A549 (cell line): ENCODE measurements at regions not wholly inside any gene's neighbourhood (a gene's known extent, or its start where the extent isn't known, plus 50 kb on each side); places are given as distances from the start of the nearest gene placed in this dataset.

Experiments
- ATAC-seq, 2 experiments: fragments of 200-7000 bp in 1 of 2; fragments of >200 bp in 1 of 2; cut with Nextera tagmentation in 1 of 2; cut with Tn5 transposase in 1 of 2; 3 replicates each; pipeline versions ENCODE4 v1.8.0 to v1.9.1; 2018 to 2020; ENCODE audit warnings: mild to moderate bottlenecking in 1 of 2, moderate library complexity in 1 of 2
- CTCF ChIA-PET: fragments of 300-600 bp; sonication (Branson Sonifier 250); formaldehyde crosslinking; extraction: SDS; loops from one replicate; lab custom pipeline; 2021; ENCODE audit warnings: antibody characterized with exemption, inconsistent platforms; lab: Yijun Ruan, JAX
- POLR2A ChIA-PET: fragments of 350-600 bp; formaldehyde crosslinking; extraction: SDS; loops from one replicate; lab custom pipeline; 2021; ENCODE audit warnings: antibody characterized with exemption, inconsistent platforms; lab: Yijun Ruan, JAX
- DNase-seq, 2 experiments: peaks; one replicate each; pipeline versions ENCODE4 v3.0.0 to v3.0.0-alpha.2; 2011 to 2016; ENCODE audit warnings: low read depth in 1 of 2, low spot score in 1 of 2
- FAIRE-seq: peaks from 2 replicates; lab custom pipeline; 2011; peaks lifted over from hg19 to GRCh38; lab: Jason Lieb, UNC
- H3K27ac ChIP-seq, 2 experiments: fragments of >200 bp; sonication (Bioruptor Twin); formaldehyde crosslinking; 3 replicates each; pipeline ENCODE4 v1.5.1; 2016 to 2017
- H3K4me1 ChIP-seq: fragments of >200 bp; sonication (Bioruptor Twin); formaldehyde crosslinking; 3 replicates; pipeline ENCODE4 v1.6.1; 2016
- H3K4me2 ChIP-seq: fragments of >200 bp; sonication (Bioruptor Twin); formaldehyde crosslinking; 3 replicates; pipeline ENCODE4 v1.6.1; 2016
- H3K4me3 ChIP-seq: fragments of >200 bp; sonication (Bioruptor Twin); formaldehyde crosslinking; 3 replicates; pipeline ENCODE4 v1.5.1; 2016
- H3K9me3 ChIP-seq: fragments of >200 bp; sonication (Bioruptor Twin); formaldehyde crosslinking; 3 replicates; pipeline ENCODE4 v1.6.1; 2016
- EHF ChIP-seq: fragments of 250-450 bp; sonication (Bioruptor Pico); IDR thresholded peaks from 2 replicates; pipeline ENCODE4 v1.5.0; 2020; ENCODE audit warnings: mild to moderate bottlenecking
- ELK1 ChIP-seq: fragments of 150-350 bp; IDR thresholded peaks from 2 replicates; pipeline ENCODE4 v1.6.1; 2014; ENCODE audit warnings: low read depth, mild to moderate bottlenecking, low read length
- EP300 ChIP-seq, 2 experiments: fragments of >200 bp; sonication (Bioruptor Twin); formaldehyde crosslinking; IDR thresholded peaks; 2 replicates in 1 of 2; 3 replicates in 1 of 2; pipeline ENCODE4 v1.6.1; 2016 to 2017
- ESRRA ChIP-seq: fragments of 150-350 bp; IDR thresholded peaks from 2 replicates; pipeline ENCODE4 v1.6.1; 2014; ENCODE audit warnings: mild to moderate bottlenecking, low read length, borderline replicate concordance
- FOSB ChIP-seq: fragments of 250-450 bp; sonication (Bioruptor Pico); IDR thresholded peaks from 2 replicates; pipeline ENCODE4 v1.5.0; 2020; ENCODE audit warnings: mild to moderate bottlenecking, moderate library complexity
- HDAC2 ChIP-seq: fragments of 200-600 bp; sonication (generic); IDR thresholded peaks from 2 replicates; pipeline ENCODE4 v1.6.1; 2016
- HEYL ChIP-seq: fragments of 250-450 bp; sonication (Bioruptor Pico); IDR thresholded peaks from 2 replicates; pipeline ENCODE4 v1.8.0; 2021; ENCODE audit warnings: mild to moderate bottlenecking, moderate library complexity
- JUN ChIP-seq, 2 experiments: fragments of >200 bp; sonication (Bioruptor Twin); formaldehyde crosslinking; IDR thresholded peaks; 2 replicates in 1 of 2; 3 replicates in 1 of 2; pipeline ENCODE4 v1.6.1; 2016 to 2017
- JUNB ChIP-seq: fragments of >200 bp; sonication (Bioruptor Twin); formaldehyde crosslinking; IDR thresholded peaks from 2 replicates; pipeline ENCODE4 v1.6.1; 2016
- KDM1A ChIP-seq: fragments of 200-600 bp; sonication (generic); IDR thresholded peaks from 2 replicates; pipeline ENCODE4 v1.6.1; 2016; ENCODE audit warnings: low read depth, mild to moderate bottlenecking
- MAZ ChIP-seq: fragments of 150-350 bp; IDR thresholded peaks from 2 replicates; pipeline ENCODE4 v1.6.1; 2014; ENCODE audit warnings: antibody characterized with exemption, low read depth, low read length, borderline replicate concordance
- MYC ChIP-seq: IDR thresholded peaks from 2 replicates; pipeline ENCODE4 v1.6.1; 2012; ENCODE audit warnings: mild to moderate bottlenecking, inconsistent platforms, low read length, improper control_type of control experiment, borderline replicate concordance
- POLR2A ChIP-seq: IDR thresholded peaks from 2 replicates; pipeline ENCODE4 v1.6.1; 2012; ENCODE audit warnings: mild to moderate bottlenecking, low read length
- RAD21 ChIP-seq, 2 experiments: fragments of >200 bp in 1 of 2; sonication (Bioruptor Twin) in 1 of 2; formaldehyde crosslinking in 1 of 2; IDR thresholded peaks in 1 of 2; conservative IDR thresholded peaks in 1 of 2; 2 replicates in 1 of 2; 3 replicates in 1 of 2; pipeline ENCODE4 v1.6.1; 2012 to 2018; ENCODE audit warnings: inconsistent platforms in 1 of 2
- RARB ChIP-seq: fragments of 250-450 bp; sonication (Bioruptor Pico); IDR thresholded peaks from 2 replicates; pipeline ENCODE4 v1.8.0; 2021; ENCODE audit warnings: mild to moderate bottlenecking, moderate library complexity
- RCOR1 ChIP-seq: fragments of 150-350 bp; IDR thresholded peaks from 2 replicates; pipeline ENCODE4 v1.6.1; 2014; ENCODE audit warnings: antibody characterized with exemption, low read length, low read depth
- RFX5 ChIP-seq: fragments of 450-650 bp; IDR thresholded peaks from 2 replicates; pipeline ENCODE4 v1.7.1; 2014; ENCODE audit warnings: antibody characterized with exemption, mild to moderate bottlenecking, moderate library complexity
- RNF2 ChIP-seq: fragments of 200-600 bp; sonication (generic); IDR thresholded peaks from 2 replicates; pipeline ENCODE4 v1.6.1; 2016; ENCODE audit warnings: low read depth, mild to moderate bottlenecking, antibody characterized with exemption, moderate library complexity, borderline replicate concordance
- SMC3 ChIP-seq: fragments of >200 bp; sonication (Bioruptor Twin); formaldehyde crosslinking; IDR thresholded peaks from 3 replicates; pipeline ENCODE4 v1.6.1; 2018; ENCODE audit warnings: inconsistent platforms
- TP53 ChIP-seq: fragments of 250-450 bp; sonication (Bioruptor Pico); IDR thresholded peaks from 2 replicates; pipeline ENCODE4 v1.5.0; 2021; ENCODE audit warnings: mild to moderate bottlenecking, moderate library complexity
- ZSCAN20 ChIP-seq: fragments of 250-450 bp; sonication (Bioruptor Pico); IDR thresholded peaks from 2 replicates; pipeline ENCODE4 v1.8.0; 2022; ENCODE audit warnings: mild to moderate bottlenecking, moderate library complexity
- WGBS: methylation state at CpG from one replicate; pipeline ENCODE4 v1.1.6; 2017; ENCODE audit errors: missing lambda C conversion rate; 5-methylcytosine and 5-hydroxymethylcytosine counted together
- TF ChIP-seq, protein P1 (sequence below): fragments of 450-650 bp; IDR thresholded peaks from 2 replicates; pipeline ENCODE4 v1.6.1; 2014; ENCODE audit warnings: antibody characterized with exemption
- TF ChIP-seq, protein P2 (sequence below): fragments of 200-600 bp; sonication (generic); IDR thresholded peaks from 2 replicates; pipeline ENCODE4 v1.6.1; 2016; ENCODE audit warnings: antibody characterized with exemption, mild to moderate bottlenecking, moderate library complexity
- TF ChIP-seq, protein P3 (sequence below): IDR thresholded peaks from 2 replicates; pipeline ENCODE4 v1.6.1; 2012; ENCODE audit warnings: low read depth, borderline replicate concordance
- TF ChIP-seq, protein P4 (sequence below): fragments of >200 bp; sonication (Bioruptor Twin); formaldehyde crosslinking; IDR thresholded peaks from 3 replicates; pipeline ENCODE4 v1.6.1; 2016

DNA sequence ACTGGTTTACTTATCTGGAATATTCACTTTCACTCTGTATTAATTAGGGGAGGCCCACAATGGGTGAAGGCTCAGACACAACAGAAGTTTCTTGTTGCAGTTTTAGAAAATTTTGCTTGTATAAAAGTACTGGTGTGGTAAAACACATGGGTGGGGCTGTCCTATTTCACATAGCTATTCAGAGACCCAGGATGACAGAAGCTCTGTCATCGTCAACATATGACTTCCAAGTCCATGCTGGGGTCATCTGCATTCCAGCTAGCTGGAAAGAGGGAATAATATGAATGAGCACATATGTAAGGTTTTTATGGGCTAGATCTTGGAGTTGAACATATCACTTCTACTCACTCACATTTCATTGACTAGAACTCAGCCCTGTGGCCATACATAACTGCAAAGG lies 166.4 kb upstream of the KCTD3 start:
- 9% methylated on average over 1 of the region's 1 CpG for WGBS
- H3K27ac ChIP-seq = no peak overlapping the region
- no peaks in the 10 kb centered on the region for H3K9me3 ChIP-seq
- ChIA-PET CTCF (no interaction called here), POLR2A (no interaction called here)
- H3K4me3 ChIP-seq = no peak overlapping the region
- ATAC-seq (no peak), DNase-seq (no peak), FAIRE-seq (no peak)
- no peaks in the 10 kb centered on the region for H3K4me1 ChIP-seq
- TF ChIP-seq RFX5 = no peak
- no peak for TF ChIP-seq ZSCAN20 (CRISPR knock-in tag)
- TF ChIP-seq FOSB = no peak
- no peak overlapping the region for H3K4me2 ChIP-seq

DNA sequence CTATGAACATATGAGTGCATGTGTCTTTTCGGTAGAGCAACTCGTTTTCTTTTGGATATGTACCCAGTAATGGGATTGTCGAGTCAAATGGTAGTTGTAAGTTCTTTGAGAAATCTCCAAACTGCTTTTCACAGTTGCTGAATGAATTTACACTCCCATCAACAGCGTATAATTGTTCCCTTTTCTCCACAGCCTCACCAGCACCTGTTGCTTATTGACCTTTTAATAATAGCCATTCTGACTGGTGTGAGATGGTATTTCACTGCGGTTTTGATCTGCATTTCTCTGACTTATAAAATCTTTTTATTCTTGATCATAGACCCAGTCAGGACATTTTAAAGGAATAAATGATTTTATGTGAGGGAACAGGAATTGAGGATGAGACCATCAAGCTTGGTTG lies 165.0 kb upstream of the KCTD3 start:
- Histone ChIP-seq H3K4me1 (no peaks in the 10 kb centered on the region), H3K9me3 (no peaks in the 10 kb centered on the region), H3K4me2 (no peak overlapping the region), H3K4me3 (no peak overlapping the region), H3K27ac (no peak overlapping the region)
- ChIA-PET CTCF (no interaction called here), POLR2A (no interaction called here)
- 12% methylated on average over 5 of the region's 5 CpGs for WGBS
- FAIRE-seq (no peak), DNase-seq (no peak), ATAC-seq (no peak)
- TF ChIP-seq RNF2 (no peak), EHF (CRISPR knock-in tag) (no peak)
- TF ChIP-seq, protein P1, sequence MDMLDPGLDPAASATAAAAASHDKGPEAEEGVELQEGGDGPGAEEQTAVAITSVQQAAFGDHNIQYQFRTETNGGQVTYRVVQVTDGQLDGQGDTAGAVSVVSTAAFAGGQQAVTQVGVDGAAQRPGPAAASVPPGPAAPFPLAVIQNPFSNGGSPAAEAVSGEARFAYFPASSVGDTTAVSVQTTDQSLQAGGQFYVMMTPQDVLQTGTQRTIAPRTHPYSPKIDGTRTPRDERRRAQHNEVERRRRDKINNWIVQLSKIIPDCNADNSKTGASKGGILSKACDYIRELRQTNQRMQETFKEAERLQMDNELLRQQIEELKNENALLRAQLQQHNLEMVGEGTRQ = no peak

- no peak for FAIRE-seq
- Histone ChIP-seq H3K4me2 (no peak overlapping the region), H3K4me3 (no peak overlapping the region), H3K27ac (no peak overlapping the region), H3K9me3 (no peaks in the 10 kb centered on the region), H3K4me1 (no peaks in the 10 kb centered on the region)
- WGBS = 29% methylated on average over 1 of the region's 1 CpG
- no peak for DNase-seq
- ChIA-PET POLR2A (no interaction called here), CTCF (no interaction called here)
- no peak for TF ChIP-seq HEYL
- TF ChIP-seq RCOR1 = no peak
- TF ChIP-seq ELK1 = no peak
- no peak for ATAC-seq
These were observed 161.9 kb upstream of the KCTD3 start for GRCh38 chr1:215405211-215405610.

DNA sequence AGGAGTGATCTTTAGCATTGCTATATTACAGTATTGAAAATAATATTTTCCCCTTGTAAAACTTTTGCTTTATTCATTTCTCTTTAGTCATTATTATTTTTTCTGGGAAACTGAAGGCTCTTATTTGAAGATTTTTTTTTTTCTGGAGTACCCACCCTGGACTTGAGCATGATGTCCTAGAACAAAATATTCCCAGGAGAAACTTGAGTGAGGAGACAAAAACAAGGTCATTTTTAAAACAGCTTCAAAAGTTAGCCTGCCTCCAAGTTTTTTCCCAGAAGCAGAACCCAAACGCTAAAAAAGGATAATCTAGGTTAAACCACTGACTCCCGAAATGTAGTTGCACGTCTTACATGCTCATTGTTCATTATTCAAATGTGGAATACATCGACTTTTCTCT lies 160.2 kb upstream of the KCTD3 start:
- TF ChIP-seq, protein P2, sequence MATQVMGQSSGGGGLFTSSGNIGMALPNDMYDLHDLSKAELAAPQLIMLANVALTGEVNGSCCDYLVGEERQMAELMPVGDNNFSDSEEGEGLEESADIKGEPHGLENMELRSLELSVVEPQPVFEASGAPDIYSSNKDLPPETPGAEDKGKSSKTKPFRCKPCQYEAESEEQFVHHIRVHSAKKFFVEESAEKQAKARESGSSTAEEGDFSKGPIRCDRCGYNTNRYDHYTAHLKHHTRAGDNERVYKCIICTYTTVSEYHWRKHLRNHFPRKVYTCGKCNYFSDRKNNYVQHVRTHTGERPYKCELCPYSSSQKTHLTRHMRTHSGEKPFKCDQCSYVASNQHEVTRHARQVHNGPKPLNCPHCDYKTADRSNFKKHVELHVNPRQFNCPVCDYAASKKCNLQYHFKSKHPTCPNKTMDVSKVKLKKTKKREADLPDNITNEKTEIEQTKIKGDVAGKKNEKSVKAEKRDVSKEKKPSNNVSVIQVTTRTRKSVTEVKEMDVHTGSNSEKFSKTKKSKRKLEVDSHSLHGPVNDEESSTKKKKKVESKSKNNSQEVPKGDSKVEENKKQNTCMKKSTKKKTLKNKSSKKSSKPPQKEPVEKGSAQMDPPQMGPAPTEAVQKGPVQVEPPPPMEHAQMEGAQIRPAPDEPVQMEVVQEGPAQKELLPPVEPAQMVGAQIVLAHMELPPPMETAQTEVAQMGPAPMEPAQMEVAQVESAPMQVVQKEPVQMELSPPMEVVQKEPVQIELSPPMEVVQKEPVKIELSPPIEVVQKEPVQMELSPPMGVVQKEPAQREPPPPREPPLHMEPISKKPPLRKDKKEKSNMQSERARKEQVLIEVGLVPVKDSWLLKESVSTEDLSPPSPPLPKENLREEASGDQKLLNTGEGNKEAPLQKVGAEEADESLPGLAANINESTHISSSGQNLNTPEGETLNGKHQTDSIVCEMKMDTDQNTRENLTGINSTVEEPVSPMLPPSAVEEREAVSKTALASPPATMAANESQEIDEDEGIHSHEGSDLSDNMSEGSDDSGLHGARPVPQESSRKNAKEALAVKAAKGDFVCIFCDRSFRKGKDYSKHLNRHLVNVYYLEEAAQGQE = no peak
- TF ChIP-seq JUNB = no peak
- no peak for TF ChIP-seq JUN (IDR thresholded peaks at IDR 0.05)
- TF ChIP-seq, protein P3, sequence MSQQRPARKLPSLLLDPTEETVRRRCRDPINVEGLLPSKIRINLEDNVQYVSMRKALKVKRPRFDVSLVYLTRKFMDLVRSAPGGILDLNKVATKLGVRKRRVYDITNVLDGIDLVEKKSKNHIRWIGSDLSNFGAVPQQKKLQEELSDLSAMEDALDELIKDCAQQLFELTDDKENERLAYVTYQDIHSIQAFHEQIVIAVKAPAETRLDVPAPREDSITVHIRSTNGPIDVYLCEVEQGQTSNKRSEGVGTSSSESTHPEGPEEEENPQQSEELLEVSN = no peak
- no peak for TF ChIP-seq ESRRA
- no peak for TF ChIP-seq MYC
- no peak for TF ChIP-seq POLR2A
- no peak for TF ChIP-seq RAD21 (conservative IDR thresholded peaks at IDR 0.05 in 1 of 2, IDR thresholded peaks at IDR 0.05 in 1 of 2)
- TF ChIP-seq SMC3 = no peak
- TF ChIP-seq MAZ = no peak
- no peak for TF ChIP-seq EP300 (IDR thresholded peaks at IDR 0.05)
- TF ChIP-seq KDM1A = no peak
- TF ChIP-seq RARB (CRISPR knock-in tag) = no peak
- no peak for TF ChIP-seq TP53 (CRISPR knock-in tag)
- TF ChIP-seq HDAC2 = no peak
- TF ChIP-seq, protein P4, sequence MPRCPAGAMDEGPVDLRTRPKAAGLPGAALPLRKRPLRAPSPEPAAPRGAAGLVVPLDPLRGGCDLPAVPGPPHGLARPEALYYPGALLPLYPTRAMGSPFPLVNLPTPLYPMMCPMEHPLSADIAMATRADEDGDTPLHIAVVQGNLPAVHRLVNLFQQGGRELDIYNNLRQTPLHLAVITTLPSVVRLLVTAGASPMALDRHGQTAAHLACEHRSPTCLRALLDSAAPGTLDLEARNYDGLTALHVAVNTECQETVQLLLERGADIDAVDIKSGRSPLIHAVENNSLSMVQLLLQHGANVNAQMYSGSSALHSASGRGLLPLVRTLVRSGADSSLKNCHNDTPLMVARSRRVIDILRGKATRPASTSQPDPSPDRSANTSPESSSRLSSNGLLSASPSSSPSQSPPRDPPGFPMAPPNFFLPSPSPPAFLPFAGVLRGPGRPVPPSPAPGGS = no peak
- TF ChIP-seq, all 56 proteins: peak for 0
- ATAC-seq (no peak), DNase-seq (no peak), FAIRE-seq (no peak)
- WGBS = 16% methylated on average over 4 of the region's 4 CpGs
- H3K4me2 ChIP-seq = no peak overlapping the region
- POLR2A ChIA-PET = no interaction called here
- CTCF ChIA-PET = no interaction called here
- H3K4me3 ChIP-seq = no peak overlapping the region
- H3K27ac ChIP-seq = no peak overlapping the region
- H3K9me3 ChIP-seq = no peaks in the 10 kb centered on the region
- no peaks in the 10 kb centered on the region for H3K4me1 ChIP-seq
